ENCODE measurements at regions not wholly inside any gene's neighbourhood (a gene's known extent, or its start where the extent isn't known, plus 50 kb on each side); places are given as distances from the start of the nearest gene placed in this dataset.

DNA sequence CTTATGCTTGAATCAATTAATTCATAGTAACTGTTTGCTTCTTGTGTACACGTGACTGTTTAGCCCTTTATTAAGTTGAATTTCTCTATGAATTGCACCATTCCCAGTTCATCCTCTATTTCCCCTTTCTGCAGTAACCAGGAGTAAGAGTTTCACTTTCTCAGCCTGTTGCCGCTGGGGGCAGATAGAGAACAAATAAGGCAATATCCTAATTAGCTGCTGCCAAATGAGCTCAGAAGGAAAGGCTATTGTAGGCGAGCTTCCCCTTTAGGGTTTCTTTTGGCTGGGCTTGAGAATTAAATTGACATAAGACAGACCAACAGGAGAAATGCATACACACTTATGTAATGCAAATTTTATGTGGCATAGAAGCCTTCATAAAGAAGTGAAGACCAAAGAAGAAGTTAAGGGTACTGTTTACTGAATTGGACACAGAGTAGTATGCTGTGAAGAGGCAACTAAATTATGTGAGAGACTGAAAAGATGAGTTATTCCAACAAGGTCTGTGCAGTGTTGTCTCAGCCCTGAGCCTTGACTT is 1594.7 kb downstream of the TECRL start:
- TF ChIP-seq, protein P1, sequence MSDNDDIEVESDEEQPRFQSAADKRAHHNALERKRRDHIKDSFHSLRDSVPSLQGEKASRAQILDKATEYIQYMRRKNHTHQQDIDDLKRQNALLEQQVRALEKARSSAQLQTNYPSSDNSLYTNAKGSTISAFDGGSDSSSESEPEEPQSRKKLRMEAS (IDR thresholded peaks at IDR 0.05; ENCODE audit: low read depth): no peak
- no peak for TF ChIP-seq POLR2AphosphoS5 (IDR thresholded peaks at IDR 0.05; ENCODE audit: low read depth, low read length)
- TF ChIP-seq, protein P2, sequence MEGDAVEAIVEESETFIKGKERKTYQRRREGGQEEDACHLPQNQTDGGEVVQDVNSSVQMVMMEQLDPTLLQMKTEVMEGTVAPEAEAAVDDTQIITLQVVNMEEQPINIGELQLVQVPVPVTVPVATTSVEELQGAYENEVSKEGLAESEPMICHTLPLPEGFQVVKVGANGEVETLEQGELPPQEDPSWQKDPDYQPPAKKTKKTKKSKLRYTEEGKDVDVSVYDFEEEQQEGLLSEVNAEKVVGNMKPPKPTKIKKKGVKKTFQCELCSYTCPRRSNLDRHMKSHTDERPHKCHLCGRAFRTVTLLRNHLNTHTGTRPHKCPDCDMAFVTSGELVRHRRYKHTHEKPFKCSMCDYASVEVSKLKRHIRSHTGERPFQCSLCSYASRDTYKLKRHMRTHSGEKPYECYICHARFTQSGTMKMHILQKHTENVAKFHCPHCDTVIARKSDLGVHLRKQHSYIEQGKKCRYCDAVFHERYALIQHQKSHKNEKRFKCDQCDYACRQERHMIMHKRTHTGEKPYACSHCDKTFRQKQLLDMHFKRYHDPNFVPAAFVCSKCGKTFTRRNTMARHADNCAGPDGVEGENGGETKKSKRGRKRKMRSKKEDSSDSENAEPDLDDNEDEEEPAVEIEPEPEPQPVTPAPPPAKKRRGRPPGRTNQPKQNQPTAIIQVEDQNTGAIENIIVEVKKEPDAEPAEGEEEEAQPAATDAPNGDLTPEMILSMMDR (IDR thresholded peaks at IDR 0.05): no peak
- TF ChIP-seq, protein P3, sequence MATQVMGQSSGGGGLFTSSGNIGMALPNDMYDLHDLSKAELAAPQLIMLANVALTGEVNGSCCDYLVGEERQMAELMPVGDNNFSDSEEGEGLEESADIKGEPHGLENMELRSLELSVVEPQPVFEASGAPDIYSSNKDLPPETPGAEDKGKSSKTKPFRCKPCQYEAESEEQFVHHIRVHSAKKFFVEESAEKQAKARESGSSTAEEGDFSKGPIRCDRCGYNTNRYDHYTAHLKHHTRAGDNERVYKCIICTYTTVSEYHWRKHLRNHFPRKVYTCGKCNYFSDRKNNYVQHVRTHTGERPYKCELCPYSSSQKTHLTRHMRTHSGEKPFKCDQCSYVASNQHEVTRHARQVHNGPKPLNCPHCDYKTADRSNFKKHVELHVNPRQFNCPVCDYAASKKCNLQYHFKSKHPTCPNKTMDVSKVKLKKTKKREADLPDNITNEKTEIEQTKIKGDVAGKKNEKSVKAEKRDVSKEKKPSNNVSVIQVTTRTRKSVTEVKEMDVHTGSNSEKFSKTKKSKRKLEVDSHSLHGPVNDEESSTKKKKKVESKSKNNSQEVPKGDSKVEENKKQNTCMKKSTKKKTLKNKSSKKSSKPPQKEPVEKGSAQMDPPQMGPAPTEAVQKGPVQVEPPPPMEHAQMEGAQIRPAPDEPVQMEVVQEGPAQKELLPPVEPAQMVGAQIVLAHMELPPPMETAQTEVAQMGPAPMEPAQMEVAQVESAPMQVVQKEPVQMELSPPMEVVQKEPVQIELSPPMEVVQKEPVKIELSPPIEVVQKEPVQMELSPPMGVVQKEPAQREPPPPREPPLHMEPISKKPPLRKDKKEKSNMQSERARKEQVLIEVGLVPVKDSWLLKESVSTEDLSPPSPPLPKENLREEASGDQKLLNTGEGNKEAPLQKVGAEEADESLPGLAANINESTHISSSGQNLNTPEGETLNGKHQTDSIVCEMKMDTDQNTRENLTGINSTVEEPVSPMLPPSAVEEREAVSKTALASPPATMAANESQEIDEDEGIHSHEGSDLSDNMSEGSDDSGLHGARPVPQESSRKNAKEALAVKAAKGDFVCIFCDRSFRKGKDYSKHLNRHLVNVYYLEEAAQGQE (IDR thresholded peaks at IDR 0.05; ENCODE audit: low read depth, low read length): no peak
- no peak for TF ChIP-seq RAD21 (IDR thresholded peaks at IDR 0.05; ENCODE audit: low read length)
- TF ChIP-seq, protein P4, sequence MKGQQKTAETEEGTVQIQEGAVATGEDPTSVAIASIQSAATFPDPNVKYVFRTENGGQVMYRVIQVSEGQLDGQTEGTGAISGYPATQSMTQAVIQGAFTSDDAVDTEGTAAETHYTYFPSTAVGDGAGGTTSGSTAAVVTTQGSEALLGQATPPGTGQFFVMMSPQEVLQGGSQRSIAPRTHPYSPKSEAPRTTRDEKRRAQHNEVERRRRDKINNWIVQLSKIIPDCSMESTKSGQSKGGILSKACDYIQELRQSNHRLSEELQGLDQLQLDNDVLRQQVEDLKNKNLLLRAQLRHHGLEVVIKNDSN (IDR thresholded peaks at IDR 0.05; ENCODE audit: borderline replicate concordance, low read depth): no peak
- TF ChIP-seq, protein P5, sequence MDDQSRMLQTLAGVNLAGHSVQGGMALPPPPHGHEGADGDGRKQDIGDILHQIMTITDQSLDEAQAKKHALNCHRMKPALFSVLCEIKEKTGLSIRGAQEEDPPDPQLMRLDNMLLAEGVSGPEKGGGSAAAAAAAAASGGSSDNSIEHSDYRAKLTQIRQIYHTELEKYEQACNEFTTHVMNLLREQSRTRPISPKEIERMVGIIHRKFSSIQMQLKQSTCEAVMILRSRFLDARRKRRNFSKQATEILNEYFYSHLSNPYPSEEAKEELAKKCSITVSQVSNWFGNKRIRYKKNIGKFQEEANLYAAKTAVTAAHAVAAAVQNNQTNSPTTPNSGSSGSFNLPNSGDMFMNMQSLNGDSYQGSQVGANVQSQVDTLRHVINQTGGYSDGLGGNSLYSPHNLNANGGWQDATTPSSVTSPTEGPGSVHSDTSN (IDR thresholded peaks at IDR 0.05): no peak
- TF ChIP-seq FOXJ3 (CRISPR knock-in tag; IDR thresholded peaks at IDR 0.05): no peak
- no peak for TF ChIP-seq NFIC (IDR thresholded peaks at IDR 0.05; ENCODE audit: borderline replicate concordance)
- TF ChIP-seq, protein P6, sequence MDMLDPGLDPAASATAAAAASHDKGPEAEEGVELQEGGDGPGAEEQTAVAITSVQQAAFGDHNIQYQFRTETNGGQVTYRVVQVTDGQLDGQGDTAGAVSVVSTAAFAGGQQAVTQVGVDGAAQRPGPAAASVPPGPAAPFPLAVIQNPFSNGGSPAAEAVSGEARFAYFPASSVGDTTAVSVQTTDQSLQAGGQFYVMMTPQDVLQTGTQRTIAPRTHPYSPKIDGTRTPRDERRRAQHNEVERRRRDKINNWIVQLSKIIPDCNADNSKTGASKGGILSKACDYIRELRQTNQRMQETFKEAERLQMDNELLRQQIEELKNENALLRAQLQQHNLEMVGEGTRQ (IDR thresholded peaks at IDR 0.05; ENCODE audit: borderline replicate concordance, low read depth, low read length): no peak
- TF ChIP-seq MEF2A (IDR thresholded peaks at IDR 0.05; ENCODE audit: borderline replicate concordance, low read depth): no peak
- TF ChIP-seq TAF1 (IDR thresholded peaks at IDR 0.05; ENCODE audit: borderline replicate concordance, low read depth, low read length): no peak
- no peak for TF ChIP-seq RFX5 (IDR thresholded peaks at IDR 0.05; ENCODE audit: low read length)
